NCI-H2227 (cell line): ENCODE measurements at regions not wholly inside any gene's neighbourhood (a gene's known extent, or its start where the extent isn't known, plus 50 kb on each side); places are given as distances from the start of the nearest gene placed in this dataset.

Experiments
- DNase-seq: peaks from one replicate; lab custom pipeline; 2025; ENCODE audit not compliant: unreplicated experiment; lab: John Stamatoyannopoulos, UW

DNA sequence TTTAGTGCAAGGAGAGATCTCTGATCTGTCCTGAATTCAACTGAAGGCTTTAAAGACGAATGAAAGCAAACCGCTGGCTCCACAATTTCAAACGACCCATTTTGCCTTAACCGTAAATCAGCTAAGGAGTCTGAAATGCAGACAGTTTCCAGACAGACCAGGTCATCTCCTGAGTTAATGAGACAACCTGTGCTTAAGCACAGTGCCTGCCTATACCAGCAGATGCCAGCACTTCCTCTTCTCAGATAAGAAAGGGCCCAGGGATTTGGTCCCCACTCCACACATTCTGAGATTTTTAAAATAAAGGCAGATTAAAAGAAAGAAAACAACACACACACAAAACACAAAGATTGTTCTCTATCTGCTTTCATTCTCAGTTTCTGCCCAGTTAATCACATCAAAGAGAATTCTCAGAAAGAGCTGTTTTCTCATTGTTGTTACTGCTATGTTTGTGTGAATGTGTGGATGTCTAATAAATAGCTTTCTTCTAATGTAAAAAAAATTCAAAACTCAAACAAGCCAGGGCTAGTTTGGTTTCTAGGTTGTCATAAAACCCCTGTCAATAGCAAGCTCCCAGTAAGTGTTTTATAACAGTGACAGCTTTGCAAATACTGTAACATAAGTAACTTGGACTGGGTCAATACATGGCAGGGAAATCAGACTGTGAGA, 157.7 kb upstream of the SLC24A2 start:
- DNase-seq = peak; percentile 24

- DNase-seq = no peak
Observed at GRCh38 chr9:19941874-19942273, 153.0 kb upstream of the SLC24A2 start.

DNA sequence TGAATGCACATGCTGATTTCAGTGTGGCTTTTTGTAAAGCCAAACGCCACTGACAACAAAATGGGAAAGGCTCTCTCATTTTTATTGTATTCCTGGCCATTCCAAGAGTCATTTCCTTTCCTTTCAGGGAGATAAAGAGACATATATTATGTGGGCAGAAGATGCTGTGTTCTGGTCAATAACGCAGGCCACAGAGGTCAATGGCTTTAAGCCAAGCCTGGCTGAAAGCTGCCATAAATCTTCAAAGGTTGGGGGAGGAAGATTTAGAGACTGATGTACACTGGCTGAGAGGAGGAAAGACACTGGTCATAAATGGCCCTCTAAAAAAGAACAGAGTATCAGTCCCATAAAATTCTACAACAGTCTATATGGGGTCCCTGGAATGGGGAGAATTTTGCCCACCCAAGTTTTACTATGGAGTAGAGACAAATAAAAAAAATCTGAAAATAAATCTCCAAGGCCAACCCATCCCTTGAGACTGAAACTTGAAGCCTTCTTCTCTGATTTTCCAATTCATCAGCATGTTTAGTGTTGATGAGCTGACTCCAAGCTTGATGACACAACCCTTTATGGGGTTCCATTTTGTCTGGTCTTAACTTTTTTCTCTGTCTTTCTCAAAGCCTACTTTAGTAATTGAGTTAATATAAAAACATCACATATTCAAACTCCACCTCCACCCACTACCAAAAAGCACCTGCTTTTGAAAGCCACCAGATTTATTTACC, 152.1 kb upstream of the SLC24A2 start:
- DNase-seq = peak; percentile 25

- no peak for DNase-seq
Observed at GRCh38 chr9:19939734-19940278, 151.0 kb upstream of the SLC24A2 start.

GRCh38 chr9:19938990-19939733, 150.3 kb upstream of the SLC24A2 start:
- DNase-seq = no peak

- no peak for DNase-seq
Observed at GRCh38 chr9:19937121-19937520, 148.3 kb upstream of the SLC24A2 start.

DNA sequence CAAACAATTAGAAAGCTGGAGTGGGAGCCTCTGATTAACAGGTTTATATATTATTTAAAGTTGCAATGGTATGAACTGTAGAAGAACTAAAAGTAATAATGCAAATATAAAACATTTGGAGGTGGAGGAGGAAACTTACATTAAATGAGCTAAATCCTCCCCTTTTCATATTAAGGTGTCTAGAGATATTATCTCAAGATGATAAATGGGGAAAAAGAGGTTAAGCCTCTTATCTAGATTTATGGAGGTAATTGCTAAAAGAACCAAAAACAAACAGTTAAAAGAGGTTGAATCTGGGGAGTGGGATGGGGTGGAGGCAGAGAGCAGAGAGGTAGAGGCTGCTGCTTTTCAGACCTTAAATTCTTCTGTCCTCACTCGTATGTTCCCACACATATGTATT, 147.8 kb upstream of the SLC24A2 start:
- DNase-seq = no peak

- no peak for DNase-seq
Observed at GRCh38 chr9:19935422-19935821, 146.6 kb upstream of the SLC24A2 start.

GRCh38 chr9:19934301-19934871, 145.5 kb upstream of the SLC24A2 start:
- no peak for DNase-seq

DNA sequence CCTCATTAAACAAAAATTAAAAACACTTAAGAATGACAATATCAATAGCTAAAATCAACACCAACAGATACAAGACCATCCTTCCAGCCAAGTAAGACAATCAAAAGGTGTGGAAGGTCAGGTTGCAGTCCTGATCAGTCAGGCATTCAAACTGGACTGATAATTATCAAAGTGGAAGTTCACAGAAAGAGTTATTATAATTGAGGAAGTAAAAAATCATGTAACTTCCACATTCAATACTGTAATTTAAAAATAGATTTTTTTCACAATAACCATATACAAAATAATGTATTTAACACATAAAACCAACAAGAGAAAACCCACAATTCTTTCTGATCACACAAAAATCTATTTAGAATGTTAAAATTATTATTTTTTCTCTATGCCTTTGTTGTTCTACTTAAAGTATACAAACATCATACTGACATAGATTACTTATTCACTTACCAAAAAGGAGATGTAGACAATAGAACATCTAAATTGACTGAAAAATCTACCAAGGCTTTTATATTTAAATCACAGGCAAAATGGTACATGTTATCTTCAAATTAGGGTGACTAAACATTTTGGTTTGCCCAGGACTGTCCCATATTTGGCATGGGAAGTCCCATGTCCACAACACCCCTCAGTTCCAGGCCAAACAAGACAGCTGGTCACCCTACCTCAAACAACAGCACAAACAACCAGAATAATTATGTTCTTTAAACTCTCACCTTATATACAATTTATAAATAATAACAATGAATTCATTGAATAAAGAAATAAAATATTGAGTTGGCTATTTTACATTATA, 142.5 kb upstream of the SLC24A2 start:
- DNase-seq = no peak

- no peak for DNase-seq
Observed at GRCh38 chr9:19927560-19927959, 138.7 kb upstream of the SLC24A2 start.

DNA sequence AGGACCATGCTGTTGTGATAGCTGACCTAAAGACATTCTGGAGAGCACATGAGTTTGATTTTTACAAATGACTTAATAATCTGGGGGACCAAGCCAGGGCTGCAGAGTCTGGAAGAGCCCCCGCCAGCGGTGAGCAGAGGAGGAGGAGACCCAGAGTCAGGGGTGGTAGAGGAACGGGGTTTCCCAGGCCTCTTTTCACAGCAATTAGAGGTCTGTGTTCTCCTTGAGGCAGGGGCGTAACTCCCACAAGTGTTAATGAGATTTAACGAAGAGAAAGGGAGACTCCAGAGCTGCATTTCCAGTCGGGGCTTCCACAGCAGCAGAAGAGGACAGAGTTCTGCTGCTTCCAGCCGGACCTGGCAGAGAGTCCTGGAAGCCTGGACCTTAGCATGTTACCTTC, 137.9 kb upstream of the SLC24A2 start:
- DNase-seq = no peak

DNA sequence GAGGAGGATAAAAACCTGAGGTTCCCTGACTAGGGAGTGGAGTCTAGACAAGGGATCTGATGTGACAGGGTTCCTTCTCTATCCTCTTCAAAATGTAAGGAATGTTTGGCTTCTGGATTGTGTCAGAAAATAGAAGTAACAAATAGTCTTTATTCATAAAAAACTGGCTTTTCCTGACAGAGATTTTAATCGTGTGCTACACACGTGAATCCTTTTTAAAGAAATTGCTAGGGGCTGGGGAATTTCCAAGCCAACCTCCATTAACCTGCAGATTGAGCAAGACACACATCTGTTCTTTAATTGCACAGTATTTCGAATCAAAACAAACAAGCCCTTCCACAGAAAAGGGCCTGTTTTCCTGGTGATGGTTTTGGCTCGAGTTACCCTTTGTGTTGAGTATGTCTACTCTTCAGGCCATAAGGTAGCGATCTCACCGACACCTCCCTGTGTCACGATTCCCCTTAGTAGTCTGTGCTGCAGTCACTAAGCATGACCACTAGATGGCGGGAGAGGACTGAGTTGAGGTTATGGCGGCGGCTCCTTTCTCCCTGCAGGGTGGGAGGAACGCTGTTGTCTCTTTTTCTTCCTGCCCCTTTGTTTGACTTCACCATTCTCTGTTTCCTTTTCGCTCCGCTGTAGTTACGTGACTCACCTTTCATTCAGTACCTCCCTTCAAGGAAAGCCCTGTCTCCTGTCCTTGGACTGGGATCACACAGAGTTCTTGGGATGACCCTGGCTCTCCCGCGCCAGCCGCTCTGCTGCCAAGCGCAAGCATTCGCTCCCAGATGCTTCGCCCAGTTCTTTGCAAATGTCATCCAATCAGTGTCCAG, 137.1 kb upstream of the SLC24A2 start:
- DNase-seq = peak; percentile 91

DNA sequence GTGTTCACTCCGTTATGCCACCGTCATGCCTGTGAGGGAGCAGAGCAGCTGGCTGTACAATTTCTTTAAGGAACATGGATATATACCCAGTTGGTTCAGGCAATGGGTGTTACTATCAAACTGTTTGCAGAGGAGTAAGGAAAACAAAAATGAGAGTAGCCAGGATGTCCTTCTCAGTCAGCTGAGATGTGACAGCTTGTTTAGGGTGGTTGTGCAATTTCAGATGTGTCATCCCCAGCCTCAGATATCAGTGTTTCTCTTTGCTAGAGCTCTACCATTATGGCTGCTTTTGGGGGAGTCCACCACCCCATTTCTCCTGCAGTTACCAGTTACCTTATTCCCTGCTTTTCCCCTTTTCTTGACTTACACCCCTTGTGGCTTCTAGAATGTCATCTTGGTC, 135.2 kb upstream of the SLC24A2 start:
- no peak for DNase-seq

DNA sequence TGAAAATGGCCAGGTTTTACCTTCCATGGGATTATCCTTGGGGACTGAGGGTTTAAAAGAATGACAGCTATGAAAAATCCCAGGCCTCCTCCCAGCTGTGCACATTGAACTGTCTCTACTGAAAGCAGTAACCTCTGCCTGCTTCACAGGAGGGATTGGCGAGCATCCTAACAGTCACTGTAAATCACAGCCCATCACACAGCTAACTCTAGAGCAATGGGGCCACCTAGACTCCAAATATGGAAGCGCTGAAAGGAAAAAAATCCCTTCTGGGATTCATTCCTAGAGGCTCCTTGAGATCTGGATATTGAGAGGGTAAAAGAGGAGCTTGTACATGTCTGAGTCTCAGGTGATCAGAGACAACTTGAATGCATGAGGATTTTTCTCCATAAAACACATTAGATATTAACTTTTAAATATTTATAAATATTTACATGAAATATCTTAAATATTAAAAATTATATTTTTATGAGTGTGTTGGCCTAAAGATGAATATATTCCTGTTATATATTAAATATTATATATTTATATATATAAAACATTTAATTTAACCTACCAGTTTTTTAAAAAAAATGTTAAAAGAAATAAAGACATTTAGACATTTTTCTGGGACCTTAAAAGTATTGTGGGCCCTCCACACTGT, 133.8 kb upstream of the SLC24A2 start:
- peak; percentile 89 for DNase-seq

- DNase-seq = no peak
Observed at GRCh38 chr9:19920401-19920800, 131.6 kb upstream of the SLC24A2 start.

DNA sequence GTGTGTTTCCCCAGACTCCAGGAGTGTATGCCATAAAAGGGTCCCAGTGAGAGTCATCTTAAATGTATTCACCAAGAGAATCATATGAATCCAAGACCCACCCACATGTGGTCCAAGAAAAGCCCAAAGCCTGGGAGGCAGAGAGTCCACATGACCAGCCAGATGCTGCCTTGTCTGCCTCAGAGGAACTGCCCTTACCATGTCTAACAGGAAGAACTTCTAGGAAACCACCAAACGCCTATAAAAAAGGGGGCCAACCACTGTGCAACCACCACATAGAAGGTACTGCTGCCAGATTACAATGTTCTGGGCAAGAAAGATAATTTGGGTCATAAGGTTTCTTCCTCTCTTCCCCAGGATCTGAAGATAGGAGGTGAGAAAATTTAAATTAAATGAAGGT, 129.8 kb upstream of the SLC24A2 start:
- DNase-seq = no peak

- no peak for DNase-seq
Observed at GRCh38 chr9:19914044-19914443, 125.2 kb upstream of the SLC24A2 start.

GRCh38 chr9:19913151-19913550, 124.3 kb upstream of the SLC24A2 start:
- no peak for DNase-seq
